Heart left ventricle (tissue), 16 donors: ENCODE measurements at regions not wholly inside any gene's neighbourhood (a gene's known extent, or its start where the extent isn't known, plus 50 kb on each side); places are given as distances from the start of the nearest gene placed in this dataset.

ENCODE experiments used
- ATAC-seq, 4 donors: fragments of 200-7000 bp; cut with Tn5 transposase; one replicate each; pipeline ENCODE4 v1.9.1; 2020 to 2022; ENCODE audit warnings: moderate library complexity in 4 of 4, mild to moderate bottlenecking in 3 of 4, moderate number of reproducible peaks in 1 of 4
- DNase-seq, 5 donors: peaks; one replicate each; pipeline ENCODE4 v3.0.0-alpha.2; 2020
- H3K27ac ChIP-seq, 12 donors: fragments of 200-600 bp; sonication (generic) in 4 of 12; one replicate each; pipeline versions ENCODE4 v1.5.0 to v1.8.0; 2016 to 2022; ENCODE audit warnings: mild to moderate bottlenecking in 2 of 12
- H3K27me3 ChIP-seq, 9 donors: fragments of 200-600 bp; sonication (generic) in 2 of 9; one replicate each; pipeline versions ENCODE4 v1.5.1 to v1.8.0; 2016 to 2022; ENCODE audit warnings: mild to moderate bottlenecking in 3 of 9
- H3K36me3 ChIP-seq, 9 donors: fragments of 200-600 bp; sonication (generic) in 2 of 9; one replicate each; pipeline versions ENCODE4 v1.5.0 to v1.8.0; 2018 to 2022; ENCODE audit warnings: mild to moderate bottlenecking in 2 of 9
- H3K4me1 ChIP-seq, 12 donors: fragments of 200-600 bp; sonication (generic) in 4 of 12; one replicate each; pipeline versions ENCODE4 v1.5.0 to v1.8.0; 2016 to 2022; ENCODE audit warnings: mild to moderate bottlenecking in 3 of 12
- H3K4me3 ChIP-seq, 12 donors: fragments of 200-600 bp; sonication (generic) in 4 of 12; one replicate each; pipeline versions ENCODE4 v1.5.0 to v1.8.0; 2017 to 2022; ENCODE audit warnings: mild to moderate bottlenecking in 9 of 12, moderate library complexity in 4 of 12
- H3K9me3 ChIP-seq, 12 donors: fragments of 200-600 bp; sonication (generic) in 4 of 12; one replicate each; pipeline versions ENCODE4 v1.5.0 to v1.8.0; 2016 to 2022; ENCODE audit warnings: mild to moderate bottlenecking in 1 of 12
- POLR2A ChIP-seq, 2 donors: fragments of 450-650 bp; IDR thresholded peaks; one replicate each; pipeline ENCODE4 v1.6.1; 2017; ENCODE audit warnings: antibody characterized with exemption in 2 of 2, mild to moderate bottlenecking in 2 of 2, moderate library complexity in 2 of 2
- WGBS, 4 donors: extraction: QIAGEN DNeasy Blood & Tissue Kit in 2 of 4; methylation state at CpG; one replicate each; pipeline versions ENCODE4 v1.1.5 to v1.1.7; 2013 to 2018; 5-methylcytosine and 5-hydroxymethylcytosine counted together
- intact Hi-C, 10 donors: fragments of 100-400 bp; cut with DNase I; formaldehyde crosslinking; loops; one replicate each; pipeline versions ENCODE4 v1.11.1 to v1.14.2; 2022
- TF ChIP-seq, protein P1 (sequence below), 12 donors: fragments of 200-600 bp; sonication (generic) in 4 of 12; IDR thresholded peaks; one replicate each; pipeline versions ENCODE4 v1.5.0 to v1.8.0; 2018 to 2022; ENCODE audit warnings: antibody characterized with exemption in 12 of 12, mild to moderate bottlenecking in 5 of 12
- donor health status: ischemic (EF 13 %, LVEDD 7.1; RV severe dilation, severe dysfunction).
- donor health status: healthy with polysubstance abuse.
- donor health status: DM: no; HTN: yes; CAD: no.
- donor health status: DM: no; HTN: no; CAD: no.
- donor health status: ischemic (EF 25% LVEDD 6.9; RV normal size, moderate dysfunction).
- donor health status: ischemic (EF 25% LVEDD 5.7; RV mildly dilated, moderate dysfunction).
- donor health status: healthy.
- donor health status: DM: yes; HTN: yes; CAD: no.
- donor health status: ischemic (EF 35%, LVEDD 5.7; RV mildly dilated, moderate dysfunction).
- donor health status: nonischemic (EF 11% LVEDD 7.7; RV severe dilation, severe dysfunction).
- donor health status: DM: yes; HTN: yes; CAD: no.
- donor health status: PGD.
- donor health status: ischemic (EF 29% LVEDD 5.4; RV normal size, mild dysfunction).
- donor health status: nonischemic (EF 23%, LVEDD 6.1; RV moderate dilation, normal function).

GRCh38 chr15:77547801-77548588, 84.7 kb downstream of the LINGO1 start:
- WGBS, 4 donors: 84 to 93% (median 88%) methylated on average over 17 to 19 of the region's 19 CpGs
- DNase-seq: peak in 1 of 5 donors; percentile 20
- TF ChIP-seq, protein P1, sequence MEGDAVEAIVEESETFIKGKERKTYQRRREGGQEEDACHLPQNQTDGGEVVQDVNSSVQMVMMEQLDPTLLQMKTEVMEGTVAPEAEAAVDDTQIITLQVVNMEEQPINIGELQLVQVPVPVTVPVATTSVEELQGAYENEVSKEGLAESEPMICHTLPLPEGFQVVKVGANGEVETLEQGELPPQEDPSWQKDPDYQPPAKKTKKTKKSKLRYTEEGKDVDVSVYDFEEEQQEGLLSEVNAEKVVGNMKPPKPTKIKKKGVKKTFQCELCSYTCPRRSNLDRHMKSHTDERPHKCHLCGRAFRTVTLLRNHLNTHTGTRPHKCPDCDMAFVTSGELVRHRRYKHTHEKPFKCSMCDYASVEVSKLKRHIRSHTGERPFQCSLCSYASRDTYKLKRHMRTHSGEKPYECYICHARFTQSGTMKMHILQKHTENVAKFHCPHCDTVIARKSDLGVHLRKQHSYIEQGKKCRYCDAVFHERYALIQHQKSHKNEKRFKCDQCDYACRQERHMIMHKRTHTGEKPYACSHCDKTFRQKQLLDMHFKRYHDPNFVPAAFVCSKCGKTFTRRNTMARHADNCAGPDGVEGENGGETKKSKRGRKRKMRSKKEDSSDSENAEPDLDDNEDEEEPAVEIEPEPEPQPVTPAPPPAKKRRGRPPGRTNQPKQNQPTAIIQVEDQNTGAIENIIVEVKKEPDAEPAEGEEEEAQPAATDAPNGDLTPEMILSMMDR (IDR thresholded peaks at IDR 0.05): no peak
- no peak for TF ChIP-seq POLR2A (IDR thresholded peaks at IDR 0.05)
- no peak for ATAC-seq
- no peak overlapping the region for H3K27ac ChIP-seq
- no peaks in the 10 kb centered on the region for H3K36me3 ChIP-seq
- no peak overlapping the region for H3K4me3 ChIP-seq
- H3K9me3 ChIP-seq: peaks cover 0 to 3% (median 0%) of the 10 kb centered on the region in 12 donors
- peaks cover under 1 to 21% (median 18%) of the 10 kb centered on the region in 12 donors for H3K4me1 ChIP-seq
- H3K27me3 ChIP-seq: no peaks in the 10 kb centered on the region
- intact Hi-C loops: loop anchor here in 7 of 10 donors (5.0 to 10.0 kb wide), 3 partner anchors 523 to 603 kb away; no protein-coding TSS in a partner anchor

- peaks cover 0 to 3% (median 0%) of the 10 kb centered on the region in 12 donors for H3K9me3 ChIP-seq
- H3K27ac ChIP-seq: no peak overlapping the region
- DNase-seq (no peak), ATAC-seq (no peak)
- no peak overlapping the region for H3K4me3 ChIP-seq
- peaks cover 4 to 32% (median 27%) of the 10 kb centered on the region in 12 donors for H3K4me1 ChIP-seq
- H3K36me3 ChIP-seq: no peaks in the 10 kb centered on the region
- intact Hi-C loops: loop anchor here in 7 of 10 donors (5.0 to 10.0 kb wide), 3 partner anchors 522 to 602 kb away; no protein-coding TSS in a partner anchor
- 90 to 100% (median 97%) methylated on average over 1 of the region's 1 CpG for WGBS, 4 donors
- TF ChIP-seq, protein P1 (IDR thresholded peaks at IDR 0.05): no peak
- TF ChIP-seq POLR2A (IDR thresholded peaks at IDR 0.05): no peak
- H3K27me3 ChIP-seq: no peaks in the 10 kb centered on the region
These were observed 85.8 kb downstream of the LINGO1 start for GRCh38 chr15:77546870-77547269.

DNA sequence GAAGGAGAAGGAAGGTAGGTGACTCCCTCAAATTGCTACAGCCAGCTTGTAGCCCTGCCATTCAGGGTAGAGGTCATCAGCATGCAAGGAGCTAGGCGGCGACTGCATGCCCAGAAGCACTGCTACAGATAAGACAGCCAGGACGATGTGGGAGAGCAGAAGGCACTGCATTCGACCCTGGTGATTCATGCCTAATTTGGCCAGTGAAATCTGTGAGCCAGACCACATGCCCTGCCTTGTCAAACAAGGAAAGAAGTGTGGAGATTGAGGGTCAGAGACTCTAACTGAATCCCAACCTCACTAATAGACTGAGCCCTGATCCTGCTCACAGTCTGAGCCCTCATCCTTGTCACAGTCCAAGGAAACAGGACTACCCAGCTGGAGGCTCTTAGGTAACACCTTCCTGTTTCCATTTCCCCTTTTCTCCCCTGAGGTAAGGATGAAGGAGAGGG, 86.6 kb downstream of the LINGO1 start:
- ATAC-seq: peak in 3 of 4 donors; percentile 14 to 43 (median 37)
- no peaks in the 10 kb centered on the region for H3K36me3 ChIP-seq
- peaks cover 4 to 40% (median 35%) of the 10 kb centered on the region in 12 donors for H3K4me1 ChIP-seq
- TF ChIP-seq, protein P1 (IDR thresholded peaks at IDR 0.05): no peak
- TF ChIP-seq POLR2A (IDR thresholded peaks at IDR 0.05): no peak
- WGBS, 4 donors: 7 to 22% (median 12%) methylated on average over 3 to 4 of the region's 4 CpGs
- H3K27ac ChIP-seq: peak overlapping the region in 3 of 12 donors; percentile 19 to 37 (median 36)
- H3K4me3 ChIP-seq: no peak overlapping the region
- H3K27me3 ChIP-seq: no peaks in the 10 kb centered on the region
- intact Hi-C loops: loop anchor here in 7 of 10 donors (5.0 to 10.0 kb wide), 3 partner anchors 521 to 601 kb away; no protein-coding TSS in a partner anchor
- H3K9me3 ChIP-seq: peaks cover 0 to 3% (median 0%) of the 10 kb centered on the region in 12 donors
- peak in 1 of 5 donors; percentile 57 for DNase-seq

- intact Hi-C loops: loop anchor here in 7 of 10 donors (2.0 to 10.0 kb wide), 4 partner anchors 520 to 600 kb away; no protein-coding TSS in a partner anchor
- DNase-seq: no peak
- no peak for ATAC-seq
- Histone ChIP-seq H3K27me3 (no peaks in the 10 kb centered on the region), H3K36me3 (no peaks in the 10 kb centered on the region), H3K4me1 (peaks cover 4 to 44% (median 37%) of the 10 kb centered on the region in 12 donors), H3K27ac (no peak overlapping the region), H3K4me3 (no peak overlapping the region), H3K9me3 (peaks cover 0 to 3% (median 0%) of the 10 kb centered on the region in 12 donors)
- 76 to 81% (median 77%) methylated on average over 6 of the region's 6 CpGs for WGBS, 4 donors
- no peak for TF ChIP-seq POLR2A (IDR thresholded peaks at IDR 0.05)
- TF ChIP-seq, protein P1 (IDR thresholded peaks at IDR 0.05): no peak
These were observed 87.7 kb downstream of the LINGO1 start for GRCh38 chr15:77545058-77545457.
